ENCODE measurements at regions not wholly inside any gene's neighbourhood (a gene's known extent, or its start where the extent isn't known, plus 50 kb on each side); places are given as distances from the start of the nearest gene placed in this dataset.

- DNase-seq (ENCODE audit: low read depth) = no peak
- TF ChIP-seq CTCF (conservative IDR thresholded peaks at IDR 0.05; ENCODE audit: low read depth, low read length) = no peak
- H3K4me3 ChIP-seq (ENCODE audit: low read length) = no peak overlapping the region
Observed at GRCh38 chr10:33398796-33399195, 64.3 kb upstream of the NRP1 start.

- TF ChIP-seq CTCF (conservative IDR thresholded peaks at IDR 0.05; ENCODE audit: low read depth, low read length) = no peak
- no peak overlapping the region for H3K4me3 ChIP-seq (ENCODE audit: low read length)
- no peak for DNase-seq (ENCODE audit: low read depth)
Observed at GRCh38 chr10:33396938-33397337, 62.5 kb upstream of the NRP1 start.

GRCh38 chr10:33396279-33396678 lies 61.8 kb upstream of the NRP1 start:
- DNase-seq (ENCODE audit: low read depth) = no peak
- no peak overlapping the region for H3K4me3 ChIP-seq (ENCODE audit: low read length)
- no peak for TF ChIP-seq CTCF (conservative IDR thresholded peaks at IDR 0.05; ENCODE audit: low read depth, low read length)

GRCh38 chr10:33395201-33395600 lies 60.7 kb upstream of the NRP1 start:
- no peak for TF ChIP-seq CTCF (conservative IDR thresholded peaks at IDR 0.05; ENCODE audit: low read depth, low read length)
- DNase-seq (ENCODE audit: low read depth) = no peak
- H3K4me3 ChIP-seq (ENCODE audit: low read length) = no peak overlapping the region

- no peak overlapping the region for H3K4me3 ChIP-seq (ENCODE audit: low read length)
- no peak for TF ChIP-seq CTCF (conservative IDR thresholded peaks at IDR 0.05; ENCODE audit: low read depth, low read length)
- no peak for DNase-seq (ENCODE audit: low read depth)
Observed at GRCh38 chr10:33392706-33393105, 58.2 kb upstream of the NRP1 start.

- no peak overlapping the region for H3K4me3 ChIP-seq (ENCODE audit: low read length)
- no peak for DNase-seq (ENCODE audit: low read depth)
- TF ChIP-seq CTCF (conservative IDR thresholded peaks at IDR 0.05; ENCODE audit: low read depth, low read length) = no peak
Observed at GRCh38 chr10:33391611-33392465, 57.4 kb upstream of the NRP1 start.

- no peak for DNase-seq (ENCODE audit: low read depth)
- no peak overlapping the region for H3K4me3 ChIP-seq (ENCODE audit: low read length)
- no peak for TF ChIP-seq CTCF (conservative IDR thresholded peaks at IDR 0.05; ENCODE audit: low read depth, low read length)
Observed at GRCh38 chr10:33390046-33390445, 55.6 kb upstream of the NRP1 start.
